Fibroblast of skin of scalp (primary cell): ENCODE measurements at regions not wholly inside any gene's neighbourhood (a gene's known extent, or its start where the extent isn't known, plus 50 kb on each side); places are given as distances from the start of the nearest gene placed in this dataset.

Experiments
- DNase-seq: peaks from one replicate; pipeline ENCODE4 v3.0.0-alpha.2; 2013

DNA sequence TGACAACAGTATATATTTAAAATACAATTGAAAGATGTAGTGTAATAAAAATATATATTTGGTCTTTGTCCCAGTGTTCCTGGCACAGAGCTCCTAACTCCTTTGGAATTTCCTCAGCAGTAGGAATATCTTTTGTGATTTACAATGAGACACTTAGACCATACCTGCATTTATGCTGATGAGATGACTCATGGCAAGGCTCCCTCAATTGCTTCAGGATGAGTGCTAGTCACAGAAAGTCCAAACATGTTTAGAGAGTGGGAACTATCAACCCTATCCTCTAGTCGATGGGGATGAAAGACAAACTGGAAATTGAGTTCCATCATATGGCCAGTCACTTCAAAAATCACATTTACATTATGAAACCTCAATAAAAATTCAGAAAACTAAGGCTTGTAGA, 588.3 kb upstream of the LMCD1 start:
- DNase-seq = no peak

DNA sequence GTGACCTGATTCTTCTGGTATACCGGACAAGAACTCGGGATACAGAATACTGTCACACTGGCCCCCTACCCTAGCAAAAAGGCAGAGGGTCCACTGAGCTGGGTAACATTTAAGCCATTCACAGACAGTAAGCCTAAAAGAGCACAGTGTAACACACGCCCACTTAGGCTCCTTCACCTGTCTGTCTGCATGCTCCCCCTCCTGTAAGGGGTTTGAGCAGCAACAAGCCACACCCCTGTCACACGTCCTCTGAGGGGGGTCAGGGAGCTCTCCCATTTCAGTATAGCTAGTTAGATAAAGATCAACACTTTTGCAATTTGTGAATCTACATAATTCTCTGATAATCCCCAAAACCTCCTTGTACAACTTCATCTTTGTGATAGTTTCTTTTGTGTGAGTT, 586.3 kb upstream of the LMCD1 start:
- no peak for DNase-seq

- DNase-seq = no peak
These were observed 584.0 kb upstream of the LMCD1 start for GRCh38 chr3:7917443-7918151.

GRCh38 chr3:7920211-7920610, 581.4 kb upstream of the LMCD1 start:
- no peak for DNase-seq

DNA sequence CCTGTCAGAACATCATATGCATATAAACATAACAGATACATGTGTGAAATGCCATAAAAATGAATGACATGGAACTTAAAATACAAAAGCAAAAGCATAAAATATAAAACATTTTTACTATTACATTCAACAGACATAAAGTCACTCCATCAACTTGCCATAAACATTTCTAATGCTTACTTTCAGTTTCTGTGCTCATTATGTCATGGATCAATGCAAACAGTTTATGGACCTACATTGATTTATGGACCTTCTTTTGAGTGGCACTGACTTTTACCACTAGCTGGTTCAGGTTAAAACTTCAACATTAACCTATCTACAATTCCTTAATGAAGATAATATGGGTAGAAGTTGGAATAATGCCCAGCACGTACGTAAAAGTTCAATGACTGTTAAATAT, 577.4 kb upstream of the LMCD1 start:
- DNase-seq = no peak

DNA sequence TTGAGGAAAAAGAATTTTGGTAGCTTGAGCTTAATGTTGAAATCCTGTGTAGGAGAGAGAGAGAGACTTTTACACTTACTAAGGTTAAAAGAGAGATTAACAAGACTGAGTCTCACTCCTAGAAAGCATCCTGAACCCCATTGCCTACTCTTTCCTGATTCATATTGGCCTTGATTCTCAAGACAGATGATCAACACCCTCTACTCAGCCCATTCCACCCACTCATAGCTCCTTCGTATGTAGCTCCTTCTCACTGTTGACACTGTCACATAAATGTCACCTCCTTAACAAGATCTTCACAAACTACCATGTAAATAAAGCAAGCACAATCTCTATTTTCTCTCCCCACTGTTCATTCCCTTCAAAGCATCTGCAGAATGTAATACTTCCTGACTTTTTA, 574.6 kb upstream of the LMCD1 start:
- DNase-seq = no peak

- no peak for DNase-seq
These were observed 573.8 kb upstream of the LMCD1 start for GRCh38 chr3:7927864-7928263.

DNA sequence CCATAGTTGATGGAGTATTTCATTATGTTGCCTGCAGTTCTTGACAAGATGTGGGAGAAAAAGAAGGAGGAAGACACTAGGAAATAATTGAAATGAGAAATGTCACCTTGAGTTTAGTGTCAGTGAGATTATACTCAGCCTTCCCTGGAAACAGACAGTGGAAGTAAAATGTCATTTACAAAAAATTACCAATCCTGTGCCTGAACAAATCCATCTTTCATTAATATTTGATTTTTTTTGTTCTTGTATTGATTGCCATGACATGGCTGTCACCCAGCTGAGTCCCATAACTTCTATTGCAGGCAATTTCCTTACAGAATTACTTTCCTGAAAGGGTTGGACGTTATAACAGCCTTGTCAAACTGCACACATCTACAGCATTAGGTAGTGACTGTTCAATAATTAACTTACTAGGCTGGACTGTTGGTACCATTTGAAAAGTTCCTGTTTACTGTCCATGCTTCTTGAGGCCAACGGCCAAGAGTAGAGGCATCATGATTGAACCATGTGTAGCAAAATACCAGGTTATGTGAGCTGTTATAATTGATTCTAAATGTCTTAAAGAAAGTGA, 572.2 kb upstream of the LMCD1 start:
- DNase-seq = no peak

GRCh38 chr3:7934362-7934761, 567.3 kb upstream of the LMCD1 start:
- no peak for DNase-seq

GRCh38 chr3:7947930-7948329, 553.7 kb upstream of the LMCD1 start:
- no peak for DNase-seq

GRCh38 chr3:7950890-7951289, 550.7 kb upstream of the LMCD1 start:
- DNase-seq = no peak

- no peak for DNase-seq
These were observed 548.1 kb upstream of the LMCD1 start for GRCh38 chr3:7953449-7954014.

- DNase-seq = no peak
These were observed 544.6 kb upstream of the LMCD1 start for GRCh38 chr3:7957024-7957423.

GRCh38 chr3:7959094-7959493, 542.5 kb upstream of the LMCD1 start:
- no peak for DNase-seq

DNA sequence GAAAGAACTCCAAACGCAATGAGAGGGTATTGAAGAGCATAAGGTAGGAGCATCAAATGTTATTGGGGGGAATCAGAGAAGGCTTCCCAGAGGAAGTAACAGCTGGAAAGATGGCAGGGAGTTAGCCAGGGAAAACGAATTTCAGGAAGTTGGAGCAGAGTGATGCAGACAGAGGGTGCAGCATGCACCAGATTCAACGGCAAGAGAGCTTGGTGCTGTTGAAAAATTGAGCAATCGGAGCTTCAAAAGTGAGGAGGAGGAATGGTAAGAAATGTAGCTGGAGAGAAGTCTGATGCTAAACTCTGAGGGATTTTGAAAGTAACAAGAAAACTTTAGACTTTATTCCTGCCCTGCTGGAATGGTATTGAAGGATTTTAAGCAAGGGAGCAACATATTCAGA, 541.0 kb upstream of the LMCD1 start:
- DNase-seq = no peak

- no peak for DNase-seq
These were observed 539.3 kb upstream of the LMCD1 start for GRCh38 chr3:7962301-7962700.

DNA sequence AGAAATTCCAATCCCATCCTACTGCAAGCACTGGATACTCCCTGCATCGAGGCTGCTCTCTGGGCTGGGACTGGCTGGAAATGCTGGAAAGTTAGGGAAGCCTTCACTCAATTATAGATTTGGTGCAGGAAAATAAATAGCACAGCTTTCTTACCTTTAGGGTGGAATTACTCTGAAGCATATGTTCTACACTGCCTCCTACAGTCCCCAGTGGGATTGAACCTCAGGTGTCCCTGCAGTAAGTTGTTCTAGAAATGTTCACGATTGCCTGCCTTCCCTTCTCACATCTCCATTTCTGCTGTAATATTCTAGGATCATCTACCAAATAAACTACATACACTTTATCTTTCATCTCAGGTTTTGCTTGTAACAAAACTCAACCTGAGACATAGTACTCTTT, 536.7 kb upstream of the LMCD1 start:
- DNase-seq = no peak

DNA sequence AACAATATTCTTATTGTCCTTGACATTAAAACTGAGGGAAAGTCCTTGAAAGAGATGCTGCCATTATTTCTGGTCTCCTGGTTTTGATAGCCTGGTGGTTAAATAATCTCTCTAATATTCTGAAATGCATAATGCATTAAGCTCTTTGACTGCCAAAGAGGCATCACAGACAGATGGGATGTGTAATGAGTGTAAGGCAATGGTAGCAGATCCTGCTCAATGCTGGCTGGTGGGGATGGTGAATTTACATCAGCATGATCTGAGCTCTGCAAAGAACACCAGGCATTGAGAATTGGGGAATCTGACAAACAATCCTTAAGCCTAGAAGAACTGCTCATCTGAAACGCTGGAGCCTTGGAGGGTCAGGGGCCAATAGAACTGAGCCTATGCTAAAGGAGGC, 528.6 kb upstream of the LMCD1 start:
- no peak for DNase-seq

GRCh38 chr3:7977245-7978086, 524.2 kb upstream of the LMCD1 start:
- peak; percentile 65 for DNase-seq

- no peak for DNase-seq
These were observed 523.6 kb upstream of the LMCD1 start for GRCh38 chr3:7978087-7978422.

DNA sequence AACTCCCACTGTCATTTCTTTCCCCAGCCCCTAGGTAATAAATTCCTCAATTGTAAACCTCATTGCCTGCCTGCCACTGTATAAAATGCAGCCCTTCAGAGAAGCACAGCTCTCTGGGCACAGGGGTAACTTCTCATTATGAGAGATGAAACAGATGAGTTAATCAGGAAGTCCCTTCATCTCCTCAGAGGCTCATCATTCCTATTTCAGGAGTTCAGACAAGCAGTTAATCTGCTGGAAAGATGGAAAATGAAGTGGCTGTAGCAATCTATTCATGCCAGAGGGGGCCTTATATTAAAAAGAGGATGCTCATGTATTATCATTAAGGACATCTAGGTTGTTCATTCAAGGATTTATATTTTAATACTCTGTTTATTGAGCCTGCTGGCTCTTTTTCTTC, 519.5 kb upstream of the LMCD1 start:
- DNase-seq = no peak

DNA sequence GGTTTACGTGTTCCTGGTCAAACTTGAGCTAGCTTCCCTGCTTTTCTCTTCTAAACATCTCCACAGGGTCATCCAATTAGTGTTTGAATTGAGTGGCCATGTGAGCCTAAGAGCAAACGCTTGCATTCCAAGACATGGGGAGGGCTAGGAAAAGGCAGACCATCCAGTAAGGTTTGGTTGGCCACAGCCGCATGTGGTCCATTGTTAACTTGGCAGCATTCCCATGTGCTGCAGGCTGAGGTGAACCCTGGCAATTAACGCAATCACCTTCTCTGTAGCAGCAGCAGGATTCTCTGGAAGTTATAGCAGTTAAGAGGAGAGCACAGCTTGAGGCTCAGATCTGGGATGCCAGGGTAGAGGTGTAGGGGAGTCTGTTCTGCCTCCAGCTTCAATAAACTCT, 502.2 kb upstream of the LMCD1 start:
- DNase-seq = no peak

GRCh38 chr3:8001307-8001706, 500.3 kb upstream of the LMCD1 start:
- no peak for DNase-seq

GRCh38 chr3:8001712-8002111, 499.9 kb upstream of the LMCD1 start:
- no peak for DNase-seq
